H1 (cell line): ENCODE measurements at regions not wholly inside any gene's neighbourhood (a gene's known extent, or its start where the extent isn't known, plus 50 kb on each side); places are given as distances from the start of the nearest gene placed in this dataset.

Experiments
- CTCF ChIA-PET: fragments of 300-600 bp; sonication (Branson Sonifier 250); formaldehyde crosslinking; loops from one replicate; lab custom pipeline; 2021; ENCODE audit not compliant: partially characterized antibody; lab: Charles Lee
- POLR2A ChIA-PET: fragments of 300-600 bp; sonication (Branson Sonifier 250); formaldehyde crosslinking; loops from one replicate; lab custom pipeline; 2021; ENCODE audit warnings: inconsistent platforms; ENCODE audit not compliant: partially characterized antibody; lab: Charles Lee
- DNase-seq, 2 experiments: peaks; one replicate each; pipeline versions ENCODE4 v3.0.0 to v3.0.0-alpha.2; 2010 to 2022; ENCODE audit warnings: low spot score in 2 of 2, low read depth in 1 of 2, mixed read lengths in 1 of 2
- FAIRE-seq: peaks from 2 replicates; lab custom pipeline; 2011; peaks lifted over from hg19 to GRCh38; lab: Jason Lieb, UNC
- H2AFZ ChIP-seq: 2 replicates; pipeline ENCODE4 v1.8.1; 2012; ENCODE audit warnings: low read length, inconsistent platforms
- H2AK5ac ChIP-seq: 2 replicates; pipeline ENCODE4 v1.6.1; 2013; ENCODE audit warnings: low read depth, low read length
- H2BK120ac ChIP-seq: replicated peaks from 2 replicates; pipeline ENCODE3; 2013; ENCODE audit warnings: low read depth, low read length, inconsistent platforms
- H2BK12ac ChIP-seq: 2 replicates; pipeline ENCODE4 v1.6.1; 2013; ENCODE audit warnings: low read depth, low read length
- H2BK15ac ChIP-seq: 2 replicates; pipeline ENCODE4 v1.6.1; 2013; ENCODE audit warnings: low read length
- H2BK20ac ChIP-seq: 2 replicates; pipeline ENCODE4 v1.6.1; 2013; ENCODE audit warnings: low read length
- H2BK5ac ChIP-seq: 2 replicates; pipeline ENCODE4 v1.6.1; 2013; ENCODE audit warnings: low read depth, low read length
- H3K14ac ChIP-seq: 2 replicates; pipeline ENCODE4 v1.6.1; 2013; ENCODE audit warnings: inconsistent platforms; ENCODE audit not compliant: insufficient read length
- H3K18ac ChIP-seq: 2 replicates; pipeline ENCODE4 v1.6.1; 2013; ENCODE audit warnings: low read length; ENCODE audit errors: extremely low read depth
- H3K23ac ChIP-seq: 2 replicates; pipeline ENCODE4 v1.6.1; 2013; ENCODE audit warnings: inconsistent platforms; ENCODE audit not compliant: insufficient read length
- H3K23me2 ChIP-seq: 2 replicates; pipeline ENCODE4 v1.6.1; 2013; ENCODE audit warnings: low read depth, low read length
- H3K27ac ChIP-seq: 2 replicates; pipeline ENCODE4 v1.6.1; 2011; ENCODE audit warnings: low read depth, low read length, inconsistent platforms
- H3K27me3 ChIP-seq, 4 experiments: replicated peaks in 1 of 4; 1 replicate in 1 of 4; 2 replicates in 3 of 4; pipeline versions ENCODE4 v1.6.1 to v1.8.1; 2011 to 2013; ENCODE audit warnings: low read length in 3 of 4, mild to moderate bottlenecking in 3 of 4, inconsistent platforms in 2 of 4, mixed read lengths in 2 of 4, moderate library complexity in 1 of 4; ENCODE audit not compliant: control insufficient read depth in 3 of 4, insufficient read depth in 3 of 4; ENCODE audit errors: extremely low read depth in 1 of 4
- H3K36me3 ChIP-seq, 4 experiments: 2 replicates each; pipeline versions ENCODE4 v1.6.1 to v1.8.1; 2011 to 2013; ENCODE audit warnings: mild to moderate bottlenecking in 4 of 4, low read length in 3 of 4, moderate library complexity in 2 of 4, control low read depth in 1 of 4, inconsistent platforms in 1 of 4; ENCODE audit not compliant: insufficient read depth in 4 of 4, control insufficient read depth in 2 of 4
- H3K4ac ChIP-seq: replicated peaks from 2 replicates; pipeline ENCODE3; 2013; ENCODE audit warnings: low read length, low read depth, mixed read lengths, inconsistent platforms; ENCODE audit not compliant: insufficient read length
- H3K4me1 ChIP-seq, 4 experiments: replicated peaks in 1 of 4; 1 replicate in 1 of 4; 2 replicates in 3 of 4; pipeline versions ENCODE4 v1.6.1 to v1.8.1; 2011 to 2013; ENCODE audit warnings: low read length in 3 of 4, inconsistent platforms in 2 of 4, mixed read lengths in 1 of 4; ENCODE audit not compliant: insufficient read depth in 4 of 4, control insufficient read depth in 3 of 4
- H3K4me2 ChIP-seq, 2 experiments: 2 replicates each; pipeline versions ENCODE4 v1.6.1 to v1.8.1; 2011 to 2013; ENCODE audit warnings: low read depth in 2 of 2, low read length in 2 of 2, control low read depth in 1 of 2, inconsistent platforms in 1 of 2, mild to moderate bottlenecking in 1 of 2; ENCODE audit not compliant: insufficient read depth in 1 of 2
- H3K4me3 ChIP-seq, 4 experiments: fragments of 200-600, 300-600 bp in 1 of 4; sonication (generic), shearing (Covaris generic), sonication (Bioruptor Twin) in 1 of 4; 2 replicates each; pipeline versions ENCODE4 v1.5.1 to v1.8.1; 2011 to 2016; ENCODE audit warnings: low read length in 4 of 4, low read depth in 3 of 4, control low read depth in 2 of 4, inconsistent platforms in 2 of 4, mild to moderate bottlenecking in 2 of 4, mixed read lengths in 1 of 4, moderate library complexity in 1 of 4; ENCODE audit not compliant: insufficient read depth in 2 of 4; ENCODE audit errors: extremely low read depth in 1 of 4
- H3K56ac ChIP-seq: replicated peaks from 2 replicates; pipeline ENCODE3; 2013; ENCODE audit warnings: low read depth, mild to moderate bottlenecking, mixed read lengths, low read length, inconsistent platforms; ENCODE audit not compliant: insufficient read length
- H3K79me1 ChIP-seq: 2 replicates; pipeline ENCODE4 v1.6.1; 2013; ENCODE audit warnings: low read depth, low read length, control low read depth
- H3K79me2 ChIP-seq, 2 experiments: 2 replicates each; pipeline versions ENCODE4 v1.6.1 to v1.8.1; 2012 to 2013; ENCODE audit warnings: low read length in 2 of 2, mild to moderate bottlenecking in 2 of 2, inconsistent platforms in 1 of 2; ENCODE audit not compliant: insufficient read depth in 2 of 2, control insufficient read depth in 1 of 2
- H3K9ac ChIP-seq, 4 experiments: replicated peaks in 1 of 4; 1 replicate in 1 of 4; 2 replicates in 3 of 4; pipeline versions ENCODE4 v1.6.1 to v1.8.1; 2011 to 2013; ENCODE audit warnings: low read depth in 3 of 4, low read length in 3 of 4, control low read depth in 2 of 4, mild to moderate bottlenecking in 2 of 4, moderate library complexity in 2 of 4, inconsistent platforms in 1 of 4; ENCODE audit errors: extremely low read depth in 1 of 4
- H3K9me3 ChIP-seq, 2 experiments: 2 replicates each; pipeline versions ENCODE4 v1.6.1 to v1.8.1; 2012 to 2013; ENCODE audit warnings: mild to moderate bottlenecking in 2 of 2, moderate library complexity in 2 of 2, control low read depth in 1 of 2, inconsistent platforms in 1 of 2, low read depth in 1 of 2, low read length in 1 of 2, mixed read lengths in 1 of 2; ENCODE audit not compliant: insufficient read depth in 2 of 2
- H4K20me1 ChIP-seq, 2 experiments: replicated peaks in 1 of 2; 2 replicates each; pipeline versions ENCODE3 to v1.8.1; 2011 to 2013; ENCODE audit warnings: inconsistent platforms in 2 of 2, low read length in 2 of 2, mild to moderate bottlenecking in 1 of 2; ENCODE audit not compliant: insufficient read depth in 2 of 2, control insufficient read depth in 1 of 2
- H4K5ac ChIP-seq: 2 replicates; pipeline ENCODE4 v1.6.1; 2013; ENCODE audit warnings: low read length, low read depth, mixed read lengths, inconsistent platforms; ENCODE audit not compliant: insufficient read length
- H4K8ac ChIP-seq: 2 replicates; pipeline ENCODE4 v1.8.0; 2013; ENCODE audit warnings: mild to moderate bottlenecking, moderate library complexity, low read length, inconsistent platforms; ENCODE audit not compliant: insufficient read depth; ENCODE audit errors: extremely low read depth
- H4K91ac ChIP-seq: replicated peaks from 2 replicates; pipeline ENCODE3; 2013; ENCODE audit warnings: low read length, mixed read lengths, inconsistent platforms; ENCODE audit not compliant: insufficient read length
- JUND ChIP-seq: IDR thresholded peaks from 2 replicates; pipeline ENCODE4 v1.6.1; 2011; ENCODE audit warnings: mild to moderate bottlenecking, improper control_type of control experiment, low read length
- WGBS, 2 experiments: shearing (Covaris generic) in 1 of 2; methylation state at CpG; one replicate each; pipeline versions ENCODE4 v1.1.6 to v1.1.7; 2013 to 2015; ENCODE audit warnings: low lambda C conversion rate in 2 of 2, mixed read lengths in 2 of 2, inconsistent platforms in 1 of 2, low coverage in 1 of 2, missing lambda C conversion rate in 1 of 2; ENCODE audit not compliant: insufficient replicate concordance in 2 of 2, insufficient coverage in 1 of 2, insufficient read length in 1 of 2; ENCODE audit errors: extremely low coverage in 1 of 2, missing lambda C conversion rate in 1 of 2; 5-methylcytosine and 5-hydroxymethylcytosine counted together

DNA sequence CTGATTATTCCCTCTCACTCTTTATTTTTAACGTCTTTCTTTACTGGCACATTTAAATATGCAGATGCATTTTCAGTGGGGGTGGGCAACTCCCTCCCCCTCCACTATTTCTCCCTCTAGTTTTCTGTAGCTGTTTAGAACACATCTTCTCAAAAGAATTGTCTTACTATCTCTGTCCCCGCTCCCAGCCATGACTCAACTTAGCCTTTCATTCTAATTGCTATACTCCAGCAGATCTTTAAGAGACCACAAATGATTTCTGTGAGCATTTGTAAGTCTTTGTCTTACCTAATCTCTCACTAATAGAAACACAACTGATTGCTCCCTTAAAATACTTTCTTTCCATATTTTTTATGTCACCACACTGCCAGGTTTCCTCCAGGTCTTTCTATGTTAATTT lies 350.9 kb downstream of the SPRY2 start:
- 83% methylated on average over 2 of the region's 2 CpGs; no CpG with 5 or more reads in 1 of the 2 experiments for WGBS, 2 experiments
- H3K9ac ChIP-seq: no peak overlapping the region
- CTCF ChIA-PET: interaction anchor here (1.5 to 2.9 kb wide), 2 partner anchors 12 to 17 kb away, joined by 5 to 7 read pairs; no protein-coding TSS in a partner anchor
- no peak overlapping the region for H3K23ac ChIP-seq
- H3K23me2 ChIP-seq: no peaks in the 10 kb centered on the region; the same call in 1 of the 2 replicates
- no peaks in the 10 kb centered on the region for H3K27me3 ChIP-seq
- no peak overlapping the region for H3K18ac ChIP-seq
- DNase-seq: no peak
- H3K79me2 ChIP-seq: no peaks in the 10 kb centered on the region
- no peak overlapping the region for H2BK15ac ChIP-seq
- H3K27ac ChIP-seq: no peak overlapping the region
- no peaks in the 10 kb centered on the region for H3K79me1 ChIP-seq
- no peak overlapping the region for H3K56ac ChIP-seq
- no peak overlapping the region for H4K5ac ChIP-seq
- no peak overlapping the region for H3K14ac ChIP-seq
- H2BK20ac ChIP-seq: no peak overlapping the region
- no peak overlapping the region for H3K4me2 ChIP-seq
- POLR2A ChIA-PET: interaction anchor here (0.9 kb wide), 1 partner anchor 352 kb away, joined by 3 read pairs; no protein-coding TSS in a partner anchor
- H2BK120ac ChIP-seq: no peak overlapping the region
- H3K4me3 ChIP-seq: no peak overlapping the region
- H3K4ac ChIP-seq: no peak overlapping the region
- H3K9me3 ChIP-seq: no peaks in the 10 kb centered on the region
- H2AFZ ChIP-seq: no peak overlapping the region
- FAIRE-seq: no peak
- no peak overlapping the region for H2AK5ac ChIP-seq
- H3K4me1 ChIP-seq: no peaks in the 10 kb centered on the region
- H4K20me1 ChIP-seq: no peaks in the 10 kb centered on the region
- H4K8ac ChIP-seq: no peak overlapping the region
- no peaks in the 10 kb centered on the region for H3K36me3 ChIP-seq
- no peak overlapping the region for H4K91ac ChIP-seq
- no peak overlapping the region for H2BK12ac ChIP-seq
- TF ChIP-seq JUND: no peak
- no peak overlapping the region for H2BK5ac ChIP-seq
